ENCODE measurements at regions not wholly inside any gene's neighbourhood (a gene's known extent, or its start where the extent isn't known, plus 50 kb on each side); places are given as distances from the start of the nearest gene placed in this dataset.

DNA sequence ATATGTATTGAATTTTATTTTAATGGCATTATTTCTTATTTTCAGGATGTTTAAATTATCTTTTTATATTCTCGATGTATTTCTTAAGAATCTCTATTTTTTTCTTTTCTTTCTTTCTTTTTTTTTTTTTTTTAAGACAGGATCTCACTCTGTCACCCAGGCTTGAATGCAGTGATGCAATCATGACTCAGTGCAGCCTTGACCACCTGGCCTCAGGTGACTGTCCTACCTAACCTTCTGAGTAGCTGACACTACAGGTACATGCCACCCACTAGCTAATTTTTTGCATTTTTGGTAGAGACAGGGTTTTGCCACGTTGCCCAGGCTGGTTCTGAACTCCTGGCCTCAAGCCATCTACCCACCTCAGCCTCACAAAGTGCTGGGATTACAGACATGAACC, 143.8 kb upstream of the LAMA2 start:
- TF ChIP-seq POLR2AphosphoS5 (IDR thresholded peaks at IDR 0.05; ENCODE audit: insufficient read depth in 1 of 2, low read depth in 1 of 2) (no peak), POLR2A (IDR thresholded peaks at IDR 0.05) (no peak)
- TF ChIP-seq, protein P1, sequence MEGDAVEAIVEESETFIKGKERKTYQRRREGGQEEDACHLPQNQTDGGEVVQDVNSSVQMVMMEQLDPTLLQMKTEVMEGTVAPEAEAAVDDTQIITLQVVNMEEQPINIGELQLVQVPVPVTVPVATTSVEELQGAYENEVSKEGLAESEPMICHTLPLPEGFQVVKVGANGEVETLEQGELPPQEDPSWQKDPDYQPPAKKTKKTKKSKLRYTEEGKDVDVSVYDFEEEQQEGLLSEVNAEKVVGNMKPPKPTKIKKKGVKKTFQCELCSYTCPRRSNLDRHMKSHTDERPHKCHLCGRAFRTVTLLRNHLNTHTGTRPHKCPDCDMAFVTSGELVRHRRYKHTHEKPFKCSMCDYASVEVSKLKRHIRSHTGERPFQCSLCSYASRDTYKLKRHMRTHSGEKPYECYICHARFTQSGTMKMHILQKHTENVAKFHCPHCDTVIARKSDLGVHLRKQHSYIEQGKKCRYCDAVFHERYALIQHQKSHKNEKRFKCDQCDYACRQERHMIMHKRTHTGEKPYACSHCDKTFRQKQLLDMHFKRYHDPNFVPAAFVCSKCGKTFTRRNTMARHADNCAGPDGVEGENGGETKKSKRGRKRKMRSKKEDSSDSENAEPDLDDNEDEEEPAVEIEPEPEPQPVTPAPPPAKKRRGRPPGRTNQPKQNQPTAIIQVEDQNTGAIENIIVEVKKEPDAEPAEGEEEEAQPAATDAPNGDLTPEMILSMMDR (IDR thresholded peaks at IDR 0.05) = no peak

Data from vagina (tissue), 2 donors.